VCaP (cell line): ENCODE measurements at regions not wholly inside any gene's neighbourhood (a gene's known extent, or its start where the extent isn't known, plus 50 kb on each side); places are given as distances from the start of the nearest gene placed in this dataset.

Experiments used
- H3K27ac ChIP-seq: fragments of 450-650 bp; 2 replicates; pipeline ENCODE4 v1.5.1; 2017
- TF ChIP-seq, protein P1 (sequence below): fragments of 450-650 bp; conservative IDR thresholded peaks from 2 replicates; pipeline ENCODE4 v1.5.1; 2017; ENCODE audit warnings: mild to moderate bottlenecking, moderate library complexity

DNA sequence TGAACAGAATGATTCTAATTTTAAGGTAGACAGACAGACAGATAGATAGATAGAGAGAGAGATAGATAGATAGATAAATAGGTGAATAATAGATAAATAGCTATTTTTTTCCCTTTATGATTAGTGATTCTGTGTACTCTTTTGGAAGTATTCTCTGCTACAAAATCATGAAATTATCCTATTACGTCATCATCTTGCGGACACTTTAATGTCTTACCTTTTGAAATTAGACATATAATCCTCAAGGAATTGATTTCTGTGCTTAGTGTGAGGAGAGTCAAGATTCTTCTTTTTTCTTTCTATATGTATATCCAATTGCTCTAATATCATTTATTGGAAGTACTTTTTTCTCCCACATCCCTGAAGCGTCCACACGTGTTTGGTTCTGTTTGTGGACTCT, 215.2 kb downstream of the SCG2 start:
- H3K27ac ChIP-seq, result no peak overlapping the region
- TF ChIP-seq, protein P1, sequence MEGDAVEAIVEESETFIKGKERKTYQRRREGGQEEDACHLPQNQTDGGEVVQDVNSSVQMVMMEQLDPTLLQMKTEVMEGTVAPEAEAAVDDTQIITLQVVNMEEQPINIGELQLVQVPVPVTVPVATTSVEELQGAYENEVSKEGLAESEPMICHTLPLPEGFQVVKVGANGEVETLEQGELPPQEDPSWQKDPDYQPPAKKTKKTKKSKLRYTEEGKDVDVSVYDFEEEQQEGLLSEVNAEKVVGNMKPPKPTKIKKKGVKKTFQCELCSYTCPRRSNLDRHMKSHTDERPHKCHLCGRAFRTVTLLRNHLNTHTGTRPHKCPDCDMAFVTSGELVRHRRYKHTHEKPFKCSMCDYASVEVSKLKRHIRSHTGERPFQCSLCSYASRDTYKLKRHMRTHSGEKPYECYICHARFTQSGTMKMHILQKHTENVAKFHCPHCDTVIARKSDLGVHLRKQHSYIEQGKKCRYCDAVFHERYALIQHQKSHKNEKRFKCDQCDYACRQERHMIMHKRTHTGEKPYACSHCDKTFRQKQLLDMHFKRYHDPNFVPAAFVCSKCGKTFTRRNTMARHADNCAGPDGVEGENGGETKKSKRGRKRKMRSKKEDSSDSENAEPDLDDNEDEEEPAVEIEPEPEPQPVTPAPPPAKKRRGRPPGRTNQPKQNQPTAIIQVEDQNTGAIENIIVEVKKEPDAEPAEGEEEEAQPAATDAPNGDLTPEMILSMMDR, result no peak

DNA sequence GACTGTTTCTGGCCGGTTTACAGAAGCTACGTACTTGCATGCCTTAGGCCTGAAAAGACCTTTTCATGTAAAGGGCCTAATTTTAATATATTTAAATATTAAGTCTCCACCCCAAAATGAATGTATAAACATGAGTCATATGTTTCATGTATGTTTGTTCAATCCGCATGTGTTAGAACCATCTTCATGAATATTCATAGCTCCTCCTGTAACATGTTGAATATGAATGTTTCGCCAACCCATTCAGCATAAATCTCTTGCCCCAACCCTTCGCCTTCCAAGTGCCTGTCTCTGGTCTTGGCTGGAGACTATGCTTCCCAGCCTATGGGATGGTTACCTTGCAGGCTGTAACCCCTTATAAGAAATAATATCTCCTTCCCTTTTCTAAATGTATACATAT, 212.5 kb downstream of the SCG2 start:
- TF ChIP-seq, protein P1, result no peak
- no peak overlapping the region for H3K27ac ChIP-seq

DNA sequence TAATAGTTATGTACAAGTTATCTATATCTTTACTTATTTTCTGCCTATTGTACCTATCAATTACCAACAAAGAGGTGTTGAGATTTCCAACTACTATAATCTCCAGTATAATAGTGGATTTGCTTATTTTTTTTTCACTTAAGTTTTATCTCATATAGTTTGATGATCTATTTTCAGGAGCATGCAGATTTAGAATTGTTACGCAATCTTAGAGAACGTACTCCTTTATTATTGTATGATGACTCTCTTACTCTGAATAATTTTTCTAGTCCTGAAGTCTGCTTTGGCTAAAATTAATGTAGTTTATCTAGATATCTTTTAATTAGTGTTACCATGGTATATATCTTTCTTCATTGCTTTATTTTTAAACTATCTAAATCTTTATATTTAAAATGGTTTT, 205.2 kb downstream of the SCG2 start:
- TF ChIP-seq, protein P1, result no peak
- no peak overlapping the region for H3K27ac ChIP-seq

DNA sequence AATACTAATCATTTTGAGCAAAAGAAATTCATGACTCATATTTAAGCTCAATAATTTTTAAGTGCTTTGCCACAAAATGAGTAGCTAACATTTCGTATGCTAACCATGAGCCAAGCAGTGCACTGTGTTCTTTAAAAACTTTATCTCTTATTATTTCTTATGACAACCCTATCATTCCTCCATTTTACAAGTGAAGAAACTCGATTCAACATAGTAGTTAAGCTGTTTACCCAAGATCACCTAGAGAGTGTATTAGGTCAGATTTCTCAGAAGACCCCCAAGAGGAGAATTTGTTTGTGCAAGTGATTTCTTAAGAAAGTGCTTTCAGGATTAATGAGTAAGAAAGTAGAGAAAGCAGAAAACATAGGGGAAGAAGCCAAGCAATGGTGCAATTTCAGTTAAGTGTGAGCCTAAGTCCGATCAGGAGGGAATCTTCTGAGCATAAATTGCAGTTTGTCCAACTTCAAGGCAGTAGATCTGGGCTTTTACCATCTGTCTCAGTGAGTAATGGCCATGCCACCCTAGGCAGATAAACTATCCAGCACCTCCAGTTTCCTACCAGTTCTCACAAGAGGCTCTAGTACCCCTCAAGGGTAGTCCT, 202.7 kb downstream of the SCG2 start:
- TF ChIP-seq, protein P1, result no peak
- no peak overlapping the region for H3K27ac ChIP-seq

DNA sequence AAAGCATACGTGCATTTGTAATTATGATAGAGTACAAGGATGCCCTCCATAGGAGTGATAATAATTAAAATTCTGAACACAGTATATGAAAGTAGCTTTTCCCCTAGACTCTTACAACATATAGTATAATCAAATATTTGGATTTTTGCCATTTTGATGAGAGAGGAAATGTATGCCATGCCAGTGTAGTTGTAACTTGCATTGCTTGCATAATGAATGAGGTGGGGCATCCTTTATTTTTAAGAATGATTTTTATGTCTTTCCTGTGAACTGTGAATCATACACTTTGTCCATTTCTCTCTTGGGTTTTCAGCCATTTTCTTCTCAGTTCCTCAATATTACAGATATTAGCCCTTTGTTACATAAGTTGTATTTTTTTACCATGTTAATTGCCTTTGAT, 197.5 kb downstream of the SCG2 start:
- TF ChIP-seq, protein P1, result no peak
- no peak overlapping the region for H3K27ac ChIP-seq

DNA sequence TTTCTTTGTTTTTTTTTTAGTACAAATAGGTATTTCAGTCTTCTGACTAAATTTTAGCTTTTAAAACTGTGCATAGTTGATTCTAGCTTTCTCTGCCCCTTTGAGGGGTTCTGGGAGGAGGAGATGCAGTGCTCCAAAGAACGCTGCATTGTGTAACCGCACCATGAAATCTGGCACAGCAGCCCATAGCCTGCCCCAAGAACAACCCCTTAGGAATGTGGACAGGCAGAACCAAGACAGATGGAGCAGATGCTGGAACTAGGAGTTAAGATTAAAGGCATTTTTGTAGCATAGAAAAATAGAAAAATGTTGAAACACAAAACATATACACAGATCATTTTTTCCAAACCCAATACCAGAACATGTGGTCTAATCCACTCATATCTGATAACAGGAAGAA, 187.5 kb downstream of the SCG2 start:
- TF ChIP-seq, protein P1, result no peak
- H3K27ac ChIP-seq, result no peak overlapping the region

DNA sequence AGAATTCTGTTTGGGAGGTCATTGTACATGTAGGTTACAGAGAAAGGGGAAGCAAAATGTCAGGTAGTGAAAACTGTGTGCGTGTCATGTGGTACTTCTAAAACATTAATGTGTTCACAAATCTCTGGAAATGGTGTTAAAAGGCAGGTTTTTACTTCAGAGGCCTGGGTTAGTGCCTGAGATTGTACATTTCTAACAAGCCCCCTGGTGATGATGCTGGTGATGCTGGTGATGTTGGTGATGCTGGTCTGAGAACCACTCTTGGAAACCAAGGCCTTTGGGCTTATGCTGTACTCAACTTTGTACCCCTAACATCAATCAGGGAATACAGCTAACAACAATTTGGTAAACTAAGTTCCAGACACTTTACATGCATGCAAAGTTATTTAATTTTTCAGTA, 187.1 kb downstream of the SCG2 start:
- TF ChIP-seq, protein P1, result no peak
- no peak overlapping the region for H3K27ac ChIP-seq
